Gastroesophageal sphincter (tissue), 4 donors: ENCODE measurements at regions not wholly inside any gene's neighbourhood (a gene's known extent, or its start where the extent isn't known, plus 50 kb on each side); places are given as distances from the start of the nearest gene placed in this dataset.

Experiments
- ATAC-seq: fragments of 150-250 bp; one replicate; pipeline ENCODE4 v1.9.1; 2016; ENCODE audit warnings: mild to moderate bottlenecking, moderate library complexity
- H3K27ac ChIP-seq, 4 donors: fragments of 200-600 bp; sonication (generic) in 3 of 4; 1 replicate in 3 of 4; 2 replicates in 1 of 4; pipeline ENCODE4 v1.5.1; 2016 to 2019
- H3K27me3 ChIP-seq: fragments of 200-600 bp; sonication (generic); one replicate; pipeline ENCODE4 v1.5.1; 2019
- H3K36me3 ChIP-seq, 2 donors: fragments of 200-600 bp; sonication (generic); one replicate each; pipeline ENCODE4 v1.5.1; 2019; ENCODE audit warnings: control low read depth in 1 of 2
- H3K4me1 ChIP-seq, 3 donors: fragments of 200-600 bp; sonication (generic); 1 replicate in 2 of 3; 2 replicates in 1 of 3; pipeline ENCODE4 v1.5.1; 2016 to 2019; ENCODE audit warnings: control low read depth in 2 of 3
- H3K4me3 ChIP-seq, 2 donors: fragments of 200-600 bp; sonication (generic); one replicate each; pipeline ENCODE4 v1.5.1; 2019; ENCODE audit warnings: mild to moderate bottlenecking in 1 of 2, moderate library complexity in 1 of 2
- H3K9me3 ChIP-seq, 3 donors: fragments of 200-600 bp; sonication (generic); one replicate each; pipeline ENCODE4 v1.5.1; 2017 to 2019; ENCODE audit warnings: control low read depth in 2 of 3
- EP300 ChIP-seq: sonication (generic); formaldehyde crosslinking; IDR thresholded peaks from one replicate; pipeline ENCODE4 v1.6.1; 2017; ENCODE audit warnings: antibody characterized with exemption, mild to moderate bottlenecking
- POLR2A ChIP-seq, 2 donors: fragments of 450-650 bp; IDR thresholded peaks; one replicate each; pipeline ENCODE4 v1.6.1; 2017; ENCODE audit warnings: antibody characterized with exemption in 2 of 2, mild to moderate bottlenecking in 2 of 2, moderate library complexity in 1 of 2
- POLR2AphosphoS5 ChIP-seq: sonication (generic); formaldehyde crosslinking; IDR thresholded peaks from one replicate; pipeline ENCODE4 v1.6.1; 2017; ENCODE audit warnings: antibody characterized with exemption
- WGBS, 2 donors: methylation state at CpG; one replicate each; pipeline ENCODE4 v1.1.5; 2018; ENCODE audit warnings: low coverage in 1 of 2; 5-methylcytosine and 5-hydroxymethylcytosine counted together
- TF ChIP-seq, protein P1 (sequence below), 4 experiments: fragments of 200-600 bp in 2 of 4; fragments of 450-650 bp in 2 of 4; sonication (generic) in 1 of 4; IDR thresholded peaks; one replicate each; pipeline ENCODE4 v1.5.1; 2017 to 2019; ENCODE audit warnings: antibody characterized with exemption in 4 of 4, mild to moderate bottlenecking in 2 of 4, moderate library complexity in 2 of 4

GRCh38 chr12:93080452-93080851 lies 151.4 kb upstream of the EEA1 start:
- Histone ChIP-seq H3K4me1 (no peaks in the 10 kb centered on the region), H3K27ac (no peak overlapping the region), H3K27me3 (no peaks in the 10 kb centered on the region), H3K9me3 (no peaks in the 10 kb centered on the region), H3K4me3 (no peak overlapping the region), H3K36me3 (no peaks in the 10 kb centered on the region)
- WGBS, 2 donors, result 50 to 70% methylated on average over 2 of the region's 2 CpGs
- TF ChIP-seq POLR2A (IDR thresholded peaks at IDR 0.05) (no peak), POLR2AphosphoS5 (no peak), EP300 (no peak)
- TF ChIP-seq, protein P1, sequence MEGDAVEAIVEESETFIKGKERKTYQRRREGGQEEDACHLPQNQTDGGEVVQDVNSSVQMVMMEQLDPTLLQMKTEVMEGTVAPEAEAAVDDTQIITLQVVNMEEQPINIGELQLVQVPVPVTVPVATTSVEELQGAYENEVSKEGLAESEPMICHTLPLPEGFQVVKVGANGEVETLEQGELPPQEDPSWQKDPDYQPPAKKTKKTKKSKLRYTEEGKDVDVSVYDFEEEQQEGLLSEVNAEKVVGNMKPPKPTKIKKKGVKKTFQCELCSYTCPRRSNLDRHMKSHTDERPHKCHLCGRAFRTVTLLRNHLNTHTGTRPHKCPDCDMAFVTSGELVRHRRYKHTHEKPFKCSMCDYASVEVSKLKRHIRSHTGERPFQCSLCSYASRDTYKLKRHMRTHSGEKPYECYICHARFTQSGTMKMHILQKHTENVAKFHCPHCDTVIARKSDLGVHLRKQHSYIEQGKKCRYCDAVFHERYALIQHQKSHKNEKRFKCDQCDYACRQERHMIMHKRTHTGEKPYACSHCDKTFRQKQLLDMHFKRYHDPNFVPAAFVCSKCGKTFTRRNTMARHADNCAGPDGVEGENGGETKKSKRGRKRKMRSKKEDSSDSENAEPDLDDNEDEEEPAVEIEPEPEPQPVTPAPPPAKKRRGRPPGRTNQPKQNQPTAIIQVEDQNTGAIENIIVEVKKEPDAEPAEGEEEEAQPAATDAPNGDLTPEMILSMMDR (IDR thresholded peaks at IDR 0.05), result no peak
- no peak for ATAC-seq

- H3K9me3 ChIP-seq, result peaks cover 0 to 2% (median 0%) of the 10 kb centered on the region in 3 donors
- ATAC-seq, result no peak
- TF ChIP-seq POLR2AphosphoS5 (no peak), POLR2A (IDR thresholded peaks at IDR 0.05) (no peak)
- H3K27me3 ChIP-seq, result no peaks in the 10 kb centered on the region
- H3K4me3 ChIP-seq, result no peak overlapping the region
- no peak overlapping the region for H3K27ac ChIP-seq
- H3K4me1 ChIP-seq, result no peaks in the 10 kb centered on the region
- no peaks in the 10 kb centered on the region for H3K36me3 ChIP-seq
- 89% methylated on average over 4 to 7 of the region's 10 CpGs for WGBS, 2 donors
Observed at GRCh38 chr12:93080994-93081809, 152.1 kb upstream of the EEA1 start.

- Histone ChIP-seq H3K9me3 (peaks cover 0 to 5% (median 0%) of the 10 kb centered on the region in 3 donors), H3K27me3 (no peaks in the 10 kb centered on the region), H3K27ac (no peak overlapping the region), H3K4me1 (no peaks in the 10 kb centered on the region), H3K4me3 (no peak overlapping the region), H3K36me3 (no peaks in the 10 kb centered on the region)
- WGBS, 2 donors, result 95 to 96% methylated on average over 4 of the region's 4 CpGs
- no peak for ATAC-seq
- TF ChIP-seq EP300 (no peak), POLR2AphosphoS5 (no peak)
- TF ChIP-seq, protein P1 (IDR thresholded peaks at IDR 0.05), result no peak
Observed at GRCh38 chr12:93081810-93082165, 152.7 kb upstream of the EEA1 start.

GRCh38 chr12:93085383-93086287 lies 156.5 kb upstream of the EEA1 start:
- TF ChIP-seq POLR2A (IDR thresholded peaks at IDR 0.05) (no peak), EP300 (no peak), POLR2AphosphoS5 (no peak)
- TF ChIP-seq, protein P1 (IDR thresholded peaks at IDR 0.05), result no peak
- ATAC-seq, result no peak
- peaks cover 0 to 5% (median 0%) of the 10 kb centered on the region in 3 donors for H3K9me3 ChIP-seq

DNA sequence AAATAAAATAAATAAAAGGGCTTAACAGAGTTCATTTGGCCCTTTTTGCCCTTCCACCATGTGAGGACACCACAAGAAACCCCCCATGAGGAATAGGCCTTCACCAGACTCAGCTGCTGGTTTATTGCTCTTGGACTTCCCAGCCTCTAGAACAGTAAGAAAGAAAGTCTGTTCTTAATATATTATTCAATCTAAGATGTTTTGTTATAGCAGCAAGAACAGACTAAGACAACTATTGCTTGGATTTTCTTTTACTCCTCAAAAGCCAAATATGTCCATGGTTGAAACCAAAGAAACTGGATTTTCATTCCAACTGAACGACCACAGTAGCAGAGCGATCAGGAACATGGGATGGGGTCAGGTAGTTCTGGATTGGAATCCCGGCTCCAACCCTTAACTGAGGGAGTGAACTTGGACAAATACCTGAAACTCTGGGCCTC lies 157.2 kb upstream of the EEA1 start:
- Histone ChIP-seq H3K9me3 (peaks cover 0 to 5% (median 0%) of the 10 kb centered on the region in 3 donors), H3K27me3 (no peaks in the 10 kb centered on the region), H3K27ac (no peak overlapping the region), H3K4me1 (no peaks in the 10 kb centered on the region), H3K4me3 (no peak overlapping the region), H3K36me3 (no peaks in the 10 kb centered on the region)
- WGBS, 2 donors, result 100% methylated on average over 2 to 3 of the region's 3 CpGs
- TF ChIP-seq POLR2AphosphoS5, result no peak
- TF ChIP-seq, protein P1 (IDR thresholded peaks at IDR 0.05), result no peak
- TF ChIP-seq EP300, result no peak
- no peak for TF ChIP-seq POLR2A (IDR thresholded peaks at IDR 0.05)
- no peak for ATAC-seq

More at GRCh38 chr12:93085383-93086287, 156.5 kb upstream of the EEA1 start:
- 84 to 87% methylated on average over 4 of the region's 4 CpGs for WGBS, 2 donors
- Histone ChIP-seq H3K4me3 (no peak overlapping the region), H3K36me3 (no peaks in the 10 kb centered on the region), H3K4me1 (no peaks in the 10 kb centered on the region), H3K27me3 (no peaks in the 10 kb centered on the region), H3K27ac (no peak overlapping the region)
